Choroid plexus epithelial cell (primary cell): ENCODE measurements at regions not wholly inside any gene's neighbourhood (a gene's known extent, or its start where the extent isn't known, plus 50 kb on each side); places are given as distances from the start of the nearest gene placed in this dataset.

Source experiments
- DNase-seq: peaks from one replicate; pipeline ENCODE4 v3.0.0-alpha.2; 2010; ENCODE audit warnings: low read depth
- H3K4me3 ChIP-seq: 2 replicates; pipeline ENCODE4 v1.5.1; 2011; ENCODE audit warnings: low read depth, mild to moderate bottlenecking, control low read depth, low read length, moderate library complexity
- CTCF ChIP-seq: conservative IDR thresholded peaks from 2 replicates; pipeline ENCODE4 v1.5.1; 2011; ENCODE audit warnings: low read depth, mild to moderate bottlenecking, control low read depth, inconsistent platforms, low read length, moderate library complexity

- DNase-seq = no peak
- no peak for TF ChIP-seq CTCF
- no peak overlapping the region for H3K4me3 ChIP-seq
These were observed 155.1 kb upstream of the WSCD2 start for GRCh38 chr12:107973950-107974349.

- no peak for DNase-seq
- no peak for TF ChIP-seq CTCF
- H3K4me3 ChIP-seq = no peak overlapping the region
These were observed 152.8 kb upstream of the WSCD2 start for GRCh38 chr12:107976331-107976730.

- H3K4me3 ChIP-seq = no peak overlapping the region
- no peak for DNase-seq
- TF ChIP-seq CTCF = no peak
These were observed 150.9 kb upstream of the WSCD2 start for GRCh38 chr12:107978201-107978600.

DNA sequence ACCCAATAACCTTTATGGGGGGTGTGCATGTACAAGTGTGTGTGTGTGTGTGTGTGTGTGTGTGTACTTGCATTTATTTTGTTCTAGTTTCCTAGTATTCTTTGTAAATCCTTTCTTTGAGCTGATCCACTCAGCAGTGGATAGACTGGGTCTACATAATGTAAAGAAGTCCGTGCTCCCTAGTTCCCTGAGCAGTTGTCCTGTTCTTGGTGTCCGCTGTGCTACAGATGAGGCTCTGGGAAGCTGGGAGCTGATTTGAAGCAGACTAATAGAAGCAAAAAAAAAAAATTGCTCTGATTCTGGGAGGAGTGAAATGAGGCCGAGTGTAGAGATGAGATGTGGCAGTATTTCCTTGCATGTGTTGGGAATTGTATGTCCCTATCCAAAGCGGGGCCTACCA is 150.4 kb upstream of the WSCD2 start:
- TF ChIP-seq CTCF = no peak

GRCh38 chr12:107983756-107984472 is 145.2 kb upstream of the WSCD2 start:
- DNase-seq = no peak
- no peak overlapping the region for H3K4me3 ChIP-seq
- no peak for TF ChIP-seq CTCF

More for the DNA sequence above, 150.4 kb upstream of the WSCD2 start:
- H3K4me3 ChIP-seq = no peak overlapping the region
- no peak for DNase-seq

- H3K4me3 ChIP-seq = no peak overlapping the region
- no peak for TF ChIP-seq CTCF
- no peak for DNase-seq
These were observed 144.1 kb upstream of the WSCD2 start for GRCh38 chr12:107984973-107985372.

- no peak for TF ChIP-seq CTCF
- H3K4me3 ChIP-seq = no peak overlapping the region
- no peak for DNase-seq
These were observed 142.9 kb upstream of the WSCD2 start for GRCh38 chr12:107986183-107986582.
